WTC11 (cell line): ENCODE measurements at regions not wholly inside any gene's neighbourhood (a gene's known extent, or its start where the extent isn't known, plus 50 kb on each side); places are given as distances from the start of the nearest gene placed in this dataset.

Source experiments
- ATAC-seq: fragments of 200-7000 bp; cut with Tn5 transposase; 2 replicates; pipeline ENCODE4 v1.10.0; 2021; ENCODE audit warnings: mild to moderate bottlenecking, moderate library complexity
- CTCF ChIA-PET: fragments of 300-600 bp; sonication (Branson Sonifier 250); formaldehyde crosslinking; loops from one replicate; lab custom pipeline; 2021; ENCODE audit warnings: antibody characterized with exemption; lab: Charles Lee
- POLR2A ChIA-PET: fragments of 350-600 bp; sonication (Branson Sonifier 250); formaldehyde crosslinking; loops from one replicate; lab custom pipeline; 2021; ENCODE audit warnings: antibody characterized with exemption; lab: Charles Lee
- DNase-seq: peaks from one replicate; pipeline ENCODE4 v3.0.0; 2021; ENCODE audit warnings: low spot score
- H3K27ac Mint-ChIP-seq: 2 replicates; pipeline ENCODE4 v1.8.0; 2021; ENCODE audit warnings: mixed read lengths
- H3K27me3 Mint-ChIP-seq: 2 replicates; pipeline ENCODE4 v1.8.0; 2021; ENCODE audit warnings: low read depth, mild to moderate bottlenecking, moderate library complexity, mixed read lengths
- H3K36me3 Mint-ChIP-seq: 2 replicates; pipeline ENCODE4 v1.8.0; 2021; ENCODE audit warnings: mixed read lengths
- H3K4me1 Mint-ChIP-seq: 2 replicates; pipeline ENCODE4 v1.8.0; 2022; ENCODE audit warnings: mixed read lengths
- H3K4me3 Mint-ChIP-seq: 2 replicates; pipeline ENCODE4 v1.8.0; 2021; ENCODE audit warnings: mild to moderate bottlenecking, moderate library complexity, mixed read lengths
- H3K9me3 Mint-ChIP-seq: 2 replicates; pipeline ENCODE4 v1.8.0; 2021; ENCODE audit warnings: mixed read lengths
- ARID4B ChIP-seq: sonication (generic); formaldehyde crosslinking; IDR thresholded peaks from 2 replicates; pipeline ENCODE4 v1.8.0; 2023; ENCODE audit warnings: missing genetic modification reagents, mild to moderate bottlenecking, borderline replicate concordance
- CREB1 ChIP-seq: sonication (generic); formaldehyde crosslinking; IDR thresholded peaks from 2 replicates; pipeline ENCODE4 v1.8.0; 2023; ENCODE audit warnings: mild to moderate bottlenecking, missing genetic modification reagents
- E2F1 ChIP-seq: sonication (generic); formaldehyde crosslinking; IDR thresholded peaks from 2 replicates; pipeline ENCODE4 v1.8.0; 2022; ENCODE audit warnings: mild to moderate bottlenecking, missing genetic modification reagents
- ELF4 ChIP-seq: sonication (generic); formaldehyde crosslinking; IDR thresholded peaks from 2 replicates; pipeline ENCODE4 v1.8.1; 2022; ENCODE audit warnings: low read depth, mild to moderate bottlenecking, moderate library complexity, missing genetic modification reagents
- ETV6 ChIP-seq: sonication (generic); formaldehyde crosslinking; IDR thresholded peaks from 2 replicates; pipeline ENCODE4 v1.8.1; 2022; ENCODE audit warnings: mild to moderate bottlenecking, missing genetic modification reagents
- HMGXB4 ChIP-seq: sonication (generic); formaldehyde crosslinking; IDR thresholded peaks from 2 replicates; pipeline ENCODE4 v1.8.1; 2023; ENCODE audit warnings: mild to moderate bottlenecking, moderate library complexity, missing genetic modification reagents
- NR1H2 ChIP-seq: sonication (generic); formaldehyde crosslinking; IDR thresholded peaks from 2 replicates; pipeline ENCODE4 v1.9.0; 2021; ENCODE audit warnings: mild to moderate bottlenecking, moderate library complexity, missing genetic modification reagents
- PREB ChIP-seq: sonication (generic); formaldehyde crosslinking; IDR thresholded peaks from 2 replicates; pipeline ENCODE4 v1.8.1; 2022; ENCODE audit warnings: mild to moderate bottlenecking, missing genetic modification reagents, moderate library complexity, borderline replicate concordance
- PRRX2 ChIP-seq: fragments of 250-450 bp; sonication (Bioruptor Pico); IDR thresholded peaks from 2 replicates; pipeline ENCODE4 v1.8.0; 2021; ENCODE audit warnings: mild to moderate bottlenecking
- RORB ChIP-seq: fragments of 250-450 bp; sonication (Bioruptor Pico); IDR thresholded peaks from 2 replicates; pipeline ENCODE4 v1.9.0; 2021; ENCODE audit warnings: mild to moderate bottlenecking
- ZNF532 ChIP-seq: fragments of 250-450 bp; sonication (Bioruptor Pico); IDR thresholded peaks from 2 replicates; pipeline ENCODE4 v1.9.0; 2021; ENCODE audit warnings: mild to moderate bottlenecking, borderline replicate concordance
- ZNF671 ChIP-seq: fragments of 250-450 bp; sonication (Bioruptor Pico); IDR thresholded peaks from 2 replicates; pipeline ENCODE4 v1.8.0; 2021; ENCODE audit warnings: mild to moderate bottlenecking
- ZSCAN18 ChIP-seq: fragments of 250-450 bp; sonication (Bioruptor Pico); IDR thresholded peaks from 2 replicates; pipeline ENCODE4 v2.1.2; 2022; ENCODE audit warnings: mild to moderate bottlenecking, moderate library complexity

GRCh38 chr20:57062696-57063270 lies 203.7 kb downstream of the BMP7 start:
- Mint-ChIP-seq H3K27ac (no peak overlapping the region), H3K9me3 (no peaks in the 10 kb centered on the region), H3K4me3 (no peak overlapping the region), H3K36me3 (no peaks in the 10 kb centered on the region), H3K27me3 (no peaks in the 10 kb centered on the region; the same call in none of the 2 replicates), H3K4me1 (peaks cover 23% of the 10 kb centered on the region)
- ChIA-PET CTCF (no interaction called here), POLR2A (no interaction called here)
- no peak for DNase-seq
- TF ChIP-seq HMGXB4 (CRISPR knock-in tag) (no peak), PRRX2 (CRISPR knock-in tag) (no peak), NR1H2 (CRISPR knock-in tag) (no peak), ZNF671 (CRISPR knock-in tag) (no peak), ZNF532 (CRISPR knock-in tag) (no peak), E2F1 (no peak), RORB (no peak), ELF4 (no peak), PREB (CRISPR knock-in tag) (no peak), ARID4B (CRISPR knock-in tag) (no peak), ETV6 (no peak), ZSCAN18 (CRISPR knock-in tag) (no peak), CREB1 (CRISPR knock-in tag) (no peak)
- no peak for ATAC-seq
